ENCODE measurements at regions not wholly inside any gene's neighbourhood (a gene's known extent, or its start where the extent isn't known, plus 50 kb on each side); places are given as distances from the start of the nearest gene placed in this dataset.

DNA sequence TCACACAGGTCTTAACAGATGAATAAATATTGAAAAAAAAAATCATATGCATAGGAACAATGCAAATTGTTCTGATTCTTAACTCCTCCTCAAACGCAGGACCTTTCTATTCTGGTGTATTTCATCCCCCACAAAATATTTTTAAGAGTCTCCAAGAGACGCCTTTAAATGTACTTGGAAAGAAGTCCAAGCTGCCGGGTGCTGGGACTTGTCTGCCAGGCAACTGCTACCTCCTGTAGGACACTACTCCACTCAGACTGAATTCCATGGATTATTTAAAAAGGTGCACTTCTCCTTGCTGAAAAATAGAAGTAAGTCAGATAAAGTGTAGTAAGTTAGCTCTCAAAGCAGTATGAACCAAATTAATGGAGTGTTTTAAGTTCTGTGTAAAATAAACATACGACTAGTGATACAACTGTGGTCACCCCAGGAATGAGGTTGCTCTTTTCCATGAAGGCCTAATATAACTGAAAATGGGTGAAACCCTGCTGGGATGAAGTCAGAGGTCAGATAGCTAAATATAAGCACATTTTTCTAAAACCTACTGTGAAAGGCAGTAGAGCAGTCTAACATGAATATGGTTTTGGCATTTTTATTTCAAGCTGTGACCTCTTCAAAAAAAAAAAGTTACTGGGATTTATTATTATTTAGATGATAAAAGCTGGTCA is 189.2 kb upstream of the PBX1 start:
- no peak overlapping the region for H3K4me3 ChIP-seq
- no peaks in the 10 kb centered on the region for H3K9me3 ChIP-seq
- H3K27me3 ChIP-seq, result no peaks in the 10 kb centered on the region
- TF ChIP-seq, protein P1, sequence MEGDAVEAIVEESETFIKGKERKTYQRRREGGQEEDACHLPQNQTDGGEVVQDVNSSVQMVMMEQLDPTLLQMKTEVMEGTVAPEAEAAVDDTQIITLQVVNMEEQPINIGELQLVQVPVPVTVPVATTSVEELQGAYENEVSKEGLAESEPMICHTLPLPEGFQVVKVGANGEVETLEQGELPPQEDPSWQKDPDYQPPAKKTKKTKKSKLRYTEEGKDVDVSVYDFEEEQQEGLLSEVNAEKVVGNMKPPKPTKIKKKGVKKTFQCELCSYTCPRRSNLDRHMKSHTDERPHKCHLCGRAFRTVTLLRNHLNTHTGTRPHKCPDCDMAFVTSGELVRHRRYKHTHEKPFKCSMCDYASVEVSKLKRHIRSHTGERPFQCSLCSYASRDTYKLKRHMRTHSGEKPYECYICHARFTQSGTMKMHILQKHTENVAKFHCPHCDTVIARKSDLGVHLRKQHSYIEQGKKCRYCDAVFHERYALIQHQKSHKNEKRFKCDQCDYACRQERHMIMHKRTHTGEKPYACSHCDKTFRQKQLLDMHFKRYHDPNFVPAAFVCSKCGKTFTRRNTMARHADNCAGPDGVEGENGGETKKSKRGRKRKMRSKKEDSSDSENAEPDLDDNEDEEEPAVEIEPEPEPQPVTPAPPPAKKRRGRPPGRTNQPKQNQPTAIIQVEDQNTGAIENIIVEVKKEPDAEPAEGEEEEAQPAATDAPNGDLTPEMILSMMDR (IDR thresholded peaks at IDR 0.05), result no peak
- no peak for DNase-seq
- H3K36me3 ChIP-seq, result no peaks in the 10 kb centered on the region
- 71 to 75% methylated on average over 4 of the region's 4 CpGs for WGBS, 2 donors
- intact Hi-C loops (cut with DNase I), result no loop called here
- FAIRE-seq, result no peak
- no peak for ATAC-seq
- no peak overlapping the region for H3K27ac ChIP-seq
- H3K4me1 ChIP-seq, result no peaks in the 10 kb centered on the region

DNA sequence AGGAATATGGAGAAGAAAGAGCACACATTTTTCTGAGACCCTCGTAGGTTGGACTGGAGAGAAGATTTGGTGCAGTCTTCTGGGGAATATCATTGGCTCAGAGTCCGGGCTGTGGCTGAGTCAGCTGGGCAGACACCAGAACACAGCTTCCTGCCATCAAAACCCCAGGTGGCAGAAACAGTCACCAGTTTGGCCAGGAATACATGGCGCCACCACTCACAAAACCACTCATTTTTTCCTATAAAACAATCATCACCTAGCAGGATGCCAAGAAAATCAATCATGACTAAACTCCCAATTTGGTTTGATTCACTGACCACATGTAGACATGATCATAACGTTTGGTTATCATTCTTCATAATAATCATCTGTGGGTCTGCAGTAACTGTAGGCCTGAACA is 178.1 kb upstream of the PBX1 start:
- intact Hi-C loops (cut with DNase I), result no loop called here
- WGBS, 2 donors, result 58 to 69% methylated on average over 4 of the region's 4 CpGs

DNA sequence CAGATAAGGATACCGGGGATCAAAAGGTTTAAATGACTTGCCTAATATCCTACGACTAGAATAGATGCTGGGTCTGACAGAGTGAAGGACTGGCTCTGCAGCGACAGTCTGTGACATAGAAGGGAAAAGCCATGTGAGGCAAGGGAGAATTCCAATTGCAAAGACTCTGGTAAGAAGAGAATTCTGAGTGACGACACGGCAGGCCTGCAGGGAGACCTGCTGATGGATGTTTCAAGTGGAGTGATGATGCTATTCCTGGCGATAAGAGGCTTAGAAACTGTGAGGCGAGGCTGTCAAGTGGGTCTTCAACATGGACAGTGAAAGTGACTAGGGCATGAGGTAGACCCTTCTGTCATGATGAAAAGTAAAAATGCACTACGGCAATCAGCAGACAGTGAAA is 176.6 kb upstream of the PBX1 start:
- no peak for DNase-seq
- H3K4me3 ChIP-seq, result no peak overlapping the region
- no peak overlapping the region for H3K27ac ChIP-seq
- no peak for ATAC-seq
- H3K36me3 ChIP-seq, result no peaks in the 10 kb centered on the region
- H3K4me1 ChIP-seq, result no peaks in the 10 kb centered on the region
- 89 to 93% methylated on average over 8 of the region's 8 CpGs for WGBS, 2 donors
- no peaks in the 10 kb centered on the region for H3K9me3 ChIP-seq
- TF ChIP-seq, protein P1 (IDR thresholded peaks at IDR 0.05), result no peak
- H3K27me3 ChIP-seq, result no peaks in the 10 kb centered on the region
- no peak for FAIRE-seq
- intact Hi-C loops (cut with DNase I), result no loop called here

More for the DNA sequence above, 178.1 kb upstream of the PBX1 start:
- ATAC-seq (peak in 2 of 4 donors; percentile 31 to 44), FAIRE-seq (no peak), DNase-seq (peak in 2 of 6 donors; percentile 2 to 14)
- Histone ChIP-seq H3K4me1 (no peaks in the 10 kb centered on the region), H3K27ac (no peak overlapping the region), H3K4me3 (no peak overlapping the region), H3K9me3 (no peaks in the 10 kb centered on the region), H3K36me3 (no peaks in the 10 kb centered on the region), H3K27me3 (no peaks in the 10 kb centered on the region)
- TF ChIP-seq, protein P1 (IDR thresholded peaks at IDR 0.05), result no peak

DNA sequence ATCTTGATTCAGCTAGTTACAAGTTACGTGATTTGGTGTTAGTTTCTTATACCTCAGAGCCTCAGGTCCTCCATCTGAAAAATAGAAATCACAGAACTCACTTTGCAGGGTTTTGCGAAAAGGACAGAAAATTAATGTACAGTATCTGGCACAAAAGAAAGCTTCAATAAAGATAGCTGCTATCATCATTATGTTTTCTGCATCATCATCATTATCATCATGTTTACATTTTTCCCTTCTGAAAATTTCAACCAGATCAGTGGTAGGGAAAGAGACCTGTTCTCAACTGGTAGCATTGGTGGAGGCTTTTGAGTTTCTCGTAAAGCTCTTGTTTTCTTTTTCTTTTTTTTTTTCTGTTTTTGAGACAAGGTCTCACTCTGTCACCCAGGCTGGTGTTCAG is 174.7 kb upstream of the PBX1 start:
- no peak for ATAC-seq
- TF ChIP-seq, protein P1 (IDR thresholded peaks at IDR 0.05), result no peak
- no peaks in the 10 kb centered on the region for H3K9me3 ChIP-seq
- 93 to 96% methylated on average over 3 of the region's 3 CpGs for WGBS, 2 donors
- no peak for DNase-seq
- H3K27me3 ChIP-seq, result no peaks in the 10 kb centered on the region
- no peak overlapping the region for H3K27ac ChIP-seq
- H3K4me3 ChIP-seq, result no peak overlapping the region
- intact Hi-C loops (cut with DNase I), result no loop called here
- no peaks in the 10 kb centered on the region for H3K4me1 ChIP-seq
- FAIRE-seq, result no peak
- no peaks in the 10 kb centered on the region for H3K36me3 ChIP-seq

DNA sequence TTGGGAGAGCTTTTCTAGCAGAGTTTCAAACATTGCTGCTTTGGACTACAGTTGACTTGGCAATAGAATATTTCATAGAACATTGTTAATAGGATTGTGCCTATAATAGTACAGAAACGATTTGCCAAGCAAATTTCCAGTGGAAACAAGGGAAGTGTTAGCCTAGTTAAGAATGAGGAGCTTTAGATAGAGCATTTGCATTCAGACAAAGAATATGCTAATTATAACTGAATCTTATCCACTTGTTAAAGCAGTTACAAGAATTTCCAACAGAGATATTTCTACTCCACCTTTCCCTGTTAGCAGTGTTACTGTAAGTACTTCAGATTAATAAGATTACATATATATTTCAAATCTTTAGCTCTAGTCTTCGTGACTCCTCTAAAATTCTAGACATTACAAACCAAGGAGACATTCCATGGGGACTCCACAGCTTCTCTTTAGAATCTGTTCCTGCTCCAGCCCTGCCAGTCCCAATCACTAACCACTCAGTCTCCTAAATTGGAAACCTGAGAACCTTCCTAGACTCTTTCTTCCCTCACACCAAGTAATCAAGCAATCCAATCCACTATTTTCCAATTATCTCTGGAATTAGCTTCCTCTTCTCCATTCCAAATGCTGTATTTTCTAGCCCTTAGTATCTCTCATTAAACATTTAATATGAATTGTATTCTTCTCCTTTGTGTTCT is 141.8 kb upstream of the PBX1 start:
- intact Hi-C loops (cut with DNase I), result no loop called here
- no peak for ATAC-seq
- Histone ChIP-seq H3K27me3 (no peaks in the 10 kb centered on the region), H3K9me3 (no peaks in the 10 kb centered on the region), H3K4me3 (no peak overlapping the region), H3K27ac (no peak overlapping the region), H3K36me3 (no peaks in the 10 kb centered on the region), H3K4me1 (no peaks in the 10 kb centered on the region)
- WGBS, 2 donors, result 59 to 60% methylated on average over 2 of the region's 2 CpGs
- FAIRE-seq, result no peak
- TF ChIP-seq, protein P1 (IDR thresholded peaks at IDR 0.05), result no peak
- no peak for DNase-seq
